Vagina (tissue), 2 donors: ENCODE measurements at regions not wholly inside any gene's neighbourhood (a gene's known extent, or its start where the extent isn't known, plus 50 kb on each side); places are given as distances from the start of the nearest gene placed in this dataset.

ENCODE experiments used
- POLR2A ChIP-seq, 2 donors: fragments of 450-650 bp; IDR thresholded peaks; one replicate each; pipeline ENCODE4 v1.6.1; 2017; ENCODE audit warnings: antibody characterized with exemption in 2 of 2, mild to moderate bottlenecking in 2 of 2, moderate library complexity in 2 of 2
- TF ChIP-seq, protein P1 (sequence below), 3 experiments: fragments of 450-650 bp in 2 of 3; fragments of 200-600 bp in 1 of 3; sonication (generic) in 1 of 3; IDR thresholded peaks; one replicate each; pipeline ENCODE4 v1.5.1; 2017 to 2019; ENCODE audit warnings: antibody characterized with exemption in 3 of 3, mild to moderate bottlenecking in 2 of 3, moderate library complexity in 2 of 3

DNA sequence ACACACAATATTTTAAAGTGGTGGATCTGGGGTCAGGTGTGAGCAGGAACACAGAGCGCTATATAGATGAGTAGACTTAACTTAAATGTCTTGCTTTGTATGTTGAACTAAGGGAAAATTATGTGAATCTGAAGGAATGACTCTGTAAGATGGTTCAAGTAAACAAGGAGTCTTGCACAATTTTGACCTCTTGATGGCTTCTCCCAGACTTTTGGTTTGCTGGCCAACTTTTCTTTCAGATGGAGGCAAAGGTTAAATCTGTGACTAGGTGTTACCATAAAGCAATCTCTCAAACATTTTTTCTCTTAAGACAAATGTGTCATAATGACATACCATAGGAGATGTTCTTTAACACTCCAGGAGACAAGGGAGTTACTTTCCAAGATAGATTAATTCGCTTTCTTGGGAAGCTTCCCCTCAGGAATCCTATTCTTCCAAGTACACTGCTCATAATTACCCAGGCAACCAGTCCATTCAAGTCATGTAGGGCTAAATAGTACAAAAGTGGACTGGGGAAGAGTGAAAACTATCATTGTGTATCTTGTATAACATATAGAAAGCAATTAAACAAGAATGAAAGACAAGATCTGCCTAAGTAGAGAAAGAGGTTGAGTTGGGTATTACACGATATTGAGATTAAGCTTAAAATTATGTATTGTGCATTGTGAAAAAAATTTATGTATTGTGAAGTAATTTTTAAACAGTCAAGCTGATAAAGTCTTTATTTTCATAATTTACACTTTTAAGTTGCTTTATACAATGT, 60.3 kb upstream of the SLC27A6 start:
- TF ChIP-seq, protein P1, sequence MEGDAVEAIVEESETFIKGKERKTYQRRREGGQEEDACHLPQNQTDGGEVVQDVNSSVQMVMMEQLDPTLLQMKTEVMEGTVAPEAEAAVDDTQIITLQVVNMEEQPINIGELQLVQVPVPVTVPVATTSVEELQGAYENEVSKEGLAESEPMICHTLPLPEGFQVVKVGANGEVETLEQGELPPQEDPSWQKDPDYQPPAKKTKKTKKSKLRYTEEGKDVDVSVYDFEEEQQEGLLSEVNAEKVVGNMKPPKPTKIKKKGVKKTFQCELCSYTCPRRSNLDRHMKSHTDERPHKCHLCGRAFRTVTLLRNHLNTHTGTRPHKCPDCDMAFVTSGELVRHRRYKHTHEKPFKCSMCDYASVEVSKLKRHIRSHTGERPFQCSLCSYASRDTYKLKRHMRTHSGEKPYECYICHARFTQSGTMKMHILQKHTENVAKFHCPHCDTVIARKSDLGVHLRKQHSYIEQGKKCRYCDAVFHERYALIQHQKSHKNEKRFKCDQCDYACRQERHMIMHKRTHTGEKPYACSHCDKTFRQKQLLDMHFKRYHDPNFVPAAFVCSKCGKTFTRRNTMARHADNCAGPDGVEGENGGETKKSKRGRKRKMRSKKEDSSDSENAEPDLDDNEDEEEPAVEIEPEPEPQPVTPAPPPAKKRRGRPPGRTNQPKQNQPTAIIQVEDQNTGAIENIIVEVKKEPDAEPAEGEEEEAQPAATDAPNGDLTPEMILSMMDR (IDR thresholded peaks at IDR 0.05), result no peak
- TF ChIP-seq POLR2A (IDR thresholded peaks at IDR 0.05), result no peak
